ENCODE measurements at regions not wholly inside any gene's neighbourhood (a gene's known extent, or its start where the extent isn't known, plus 50 kb on each side); places are given as distances from the start of the nearest gene placed in this dataset.

- no peak overlapping the region for H3K4me3 Mint-ChIP-seq
- H3K4me1 Mint-ChIP-seq = no peaks in the 10 kb centered on the region
- no peak overlapping the region for H3K27ac Mint-ChIP-seq
- no peaks in the 10 kb centered on the region for H3K9me3 Mint-ChIP-seq
- H3K36me3 Mint-ChIP-seq = no peaks in the 10 kb centered on the region
- H3K27me3 Mint-ChIP-seq = no peaks in the 10 kb centered on the region
Observed at GRCh38 chr15:94079968-94080367, 151.4 kb upstream of the MCTP2 start.

- H3K36me3 Mint-ChIP-seq = no peaks in the 10 kb centered on the region
- H3K9me3 Mint-ChIP-seq = no peaks in the 10 kb centered on the region
- no peak overlapping the region for H3K27ac Mint-ChIP-seq
- no peak overlapping the region for H3K4me3 Mint-ChIP-seq
- no peaks in the 10 kb centered on the region for H3K27me3 Mint-ChIP-seq
- H3K4me1 Mint-ChIP-seq = no peaks in the 10 kb centered on the region
Observed at GRCh38 chr15:94079459-94079858, 151.9 kb upstream of the MCTP2 start.

- Mint-ChIP-seq H3K27ac (no peak overlapping the region), H3K27me3 (no peaks in the 10 kb centered on the region), H3K9me3 (no peaks in the 10 kb centered on the region), H3K36me3 (no peaks in the 10 kb centered on the region), H3K4me1 (no peaks in the 10 kb centered on the region), H3K4me3 (no peak overlapping the region)
Observed at GRCh38 chr15:94077938-94078337, 153.4 kb upstream of the MCTP2 start.

- H3K27me3 Mint-ChIP-seq = peaks cover 8% of the 10 kb centered on the region
- H3K36me3 Mint-ChIP-seq = no peaks in the 10 kb centered on the region
- no peak overlapping the region for H3K4me3 Mint-ChIP-seq
- no peaks in the 10 kb centered on the region for H3K4me1 Mint-ChIP-seq
- H3K27ac Mint-ChIP-seq = no peak overlapping the region
- no peaks in the 10 kb centered on the region for H3K9me3 Mint-ChIP-seq
Observed at GRCh38 chr15:94075349-94075748, 156.0 kb upstream of the MCTP2 start.

- Mint-ChIP-seq H3K4me1 (no peaks in the 10 kb centered on the region), H3K36me3 (no peaks in the 10 kb centered on the region), H3K27ac (no peak overlapping the region), H3K27me3 (peaks cover 12% of the 10 kb centered on the region), H3K9me3 (no peaks in the 10 kb centered on the region), H3K4me3 (no peak overlapping the region)
Observed at GRCh38 chr15:94070356-94071295, 160.7 kb upstream of the MCTP2 start.

GRCh38 chr15:94069844-94070243 lies 161.5 kb upstream of the MCTP2 start:
- no peaks in the 10 kb centered on the region for H3K4me1 Mint-ChIP-seq
- H3K36me3 Mint-ChIP-seq = no peaks in the 10 kb centered on the region
- peaks cover 16% of the 10 kb centered on the region for H3K27me3 Mint-ChIP-seq
- no peak overlapping the region for H3K4me3 Mint-ChIP-seq
- no peaks in the 10 kb centered on the region for H3K9me3 Mint-ChIP-seq
- no peak overlapping the region for H3K27ac Mint-ChIP-seq

- Mint-ChIP-seq H3K9me3 (no peaks in the 10 kb centered on the region), H3K4me3 (no peak overlapping the region), H3K27ac (no peak overlapping the region), H3K27me3 (peaks cover 17% of the 10 kb centered on the region), H3K4me1 (no peaks in the 10 kb centered on the region), H3K36me3 (no peaks in the 10 kb centered on the region)
Observed at GRCh38 chr15:94066811-94067210, 164.6 kb upstream of the MCTP2 start.

GRCh38 chr15:94066046-94066445 lies 165.3 kb upstream of the MCTP2 start:
- Mint-ChIP-seq H3K4me3 (no peak overlapping the region), H3K36me3 (no peaks in the 10 kb centered on the region), H3K27me3 (peaks cover 14% of the 10 kb centered on the region), H3K27ac (no peak overlapping the region), H3K4me1 (no peaks in the 10 kb centered on the region), H3K9me3 (no peaks in the 10 kb centered on the region)

GRCh38 chr15:94064676-94065313 lies 166.6 kb upstream of the MCTP2 start:
- Mint-ChIP-seq H3K4me1 (no peaks in the 10 kb centered on the region), H3K27ac (no peak overlapping the region), H3K27me3 (peaks cover 12% of the 10 kb centered on the region), H3K36me3 (no peaks in the 10 kb centered on the region), H3K9me3 (no peaks in the 10 kb centered on the region), H3K4me3 (no peak overlapping the region)

- Mint-ChIP-seq H3K4me3 (no peak overlapping the region), H3K9me3 (no peaks in the 10 kb centered on the region), H3K27ac (no peak overlapping the region), H3K27me3 (peaks cover 15% of the 10 kb centered on the region), H3K4me1 (no peaks in the 10 kb centered on the region), H3K36me3 (no peaks in the 10 kb centered on the region)
Observed at GRCh38 chr15:94061041-94061440, 170.3 kb upstream of the MCTP2 start.

- Mint-ChIP-seq H3K9me3 (no peaks in the 10 kb centered on the region), H3K27me3 (peaks cover 11% of the 10 kb centered on the region), H3K4me1 (no peaks in the 10 kb centered on the region), H3K27ac (no peak overlapping the region), H3K36me3 (no peaks in the 10 kb centered on the region), H3K4me3 (no peak overlapping the region)
Observed at GRCh38 chr15:94059013-94059587, 172.3 kb upstream of the MCTP2 start.

GRCh38 chr15:94057305-94057704 lies 174.1 kb upstream of the MCTP2 start:
- H3K27me3 Mint-ChIP-seq = peaks cover 12% of the 10 kb centered on the region
- no peak overlapping the region for H3K27ac Mint-ChIP-seq
- H3K4me3 Mint-ChIP-seq = no peak overlapping the region
- H3K9me3 Mint-ChIP-seq = no peaks in the 10 kb centered on the region
- H3K36me3 Mint-ChIP-seq = no peaks in the 10 kb centered on the region
- no peaks in the 10 kb centered on the region for H3K4me1 Mint-ChIP-seq

GRCh38 chr15:94056314-94056713 lies 175.0 kb upstream of the MCTP2 start:
- H3K27ac Mint-ChIP-seq = no peak overlapping the region
- H3K4me3 Mint-ChIP-seq = no peak overlapping the region
- no peaks in the 10 kb centered on the region for H3K36me3 Mint-ChIP-seq
- no peaks in the 10 kb centered on the region for H3K4me1 Mint-ChIP-seq
- no peaks in the 10 kb centered on the region for H3K9me3 Mint-ChIP-seq
- H3K27me3 Mint-ChIP-seq = peaks cover 10% of the 10 kb centered on the region

GRCh38 chr15:94053626-94054025 lies 177.7 kb upstream of the MCTP2 start:
- Mint-ChIP-seq H3K9me3 (no peaks in the 10 kb centered on the region), H3K4me1 (no peaks in the 10 kb centered on the region), H3K27me3 (peaks cover 9% of the 10 kb centered on the region), H3K36me3 (no peaks in the 10 kb centered on the region), H3K27ac (no peak overlapping the region), H3K4me3 (no peak overlapping the region)

- H3K36me3 Mint-ChIP-seq = no peaks in the 10 kb centered on the region
Observed at GRCh38 chr15:94052711-94053110, 178.7 kb upstream of the MCTP2 start.

GRCh38 chr15:94047566-94047965 lies 183.8 kb upstream of the MCTP2 start:
- H3K4me1 Mint-ChIP-seq = no peaks in the 10 kb centered on the region
- H3K36me3 Mint-ChIP-seq = no peaks in the 10 kb centered on the region
- H3K9me3 Mint-ChIP-seq = no peaks in the 10 kb centered on the region
- H3K27ac Mint-ChIP-seq = no peak overlapping the region
- no peak overlapping the region for H3K4me3 Mint-ChIP-seq
- H3K27me3 Mint-ChIP-seq = no peaks in the 10 kb centered on the region

More at GRCh38 chr15:94052711-94053110, 178.7 kb upstream of the MCTP2 start:
- Mint-ChIP-seq H3K4me3 (no peak overlapping the region), H3K4me1 (no peaks in the 10 kb centered on the region), H3K27ac (no peak overlapping the region), H3K27me3 (peaks cover 8% of the 10 kb centered on the region), H3K9me3 (no peaks in the 10 kb centered on the region)
